Spleen (tissue), 11 donors: ENCODE measurements at regions not wholly inside any gene's neighbourhood (a gene's known extent, or its start where the extent isn't known, plus 50 kb on each side); places are given as distances from the start of the nearest gene placed in this dataset.

Experiments
- DNase-seq: peaks from one replicate; pipeline ENCODE4 v3.0.0-alpha.2; 2020
- H3K27ac ChIP-seq, 8 donors: fragments of 200-600 bp; sonication (generic) in 7 of 8; 1 replicate in 4 of 8; 2 replicates in 4 of 8; pipeline versions ENCODE4 v1.5.0 to v1.8.0; 2016 to 2021; ENCODE audit warnings: inconsistent platforms in 4 of 8, mild to moderate bottlenecking in 4 of 8, moderate library complexity in 1 of 8
- H3K27me3 ChIP-seq, 7 donors: fragments of 200-600 bp; sonication (generic) in 6 of 7; replicated peaks in 1 of 7; 1 replicate in 4 of 7; 2 replicates in 3 of 7; pipeline versions ENCODE4 v1.5.0 to v1.8.0; 2016 to 2021; ENCODE audit warnings: inconsistent platforms in 3 of 7, mild to moderate bottlenecking in 1 of 7
- H3K36me3 ChIP-seq, 6 donors: fragments of 200-600 bp; sonication (generic) in 5 of 6; 1 replicate in 4 of 6; 2 replicates in 2 of 6; pipeline versions ENCODE4 v1.5.0 to v1.8.0; 2016 to 2021; ENCODE audit warnings: inconsistent platforms in 2 of 6
- H3K4me1 ChIP-seq, 6 donors: fragments of 200-600 bp; sonication (generic) in 5 of 6; 1 replicate in 3 of 6; 2 replicates in 3 of 6; pipeline versions ENCODE4 v1.5.0 to v1.8.0; 2016 to 2021; ENCODE audit warnings: inconsistent platforms in 3 of 6
- H3K4me3 ChIP-seq, 8 donors: fragments of 200-600 bp; sonication (generic) in 7 of 8; 1 replicate in 4 of 8; 2 replicates in 4 of 8; pipeline versions ENCODE4 v1.5.0 to v1.8.0; 2016 to 2021; ENCODE audit warnings: inconsistent platforms in 4 of 8, mild to moderate bottlenecking in 4 of 8, moderate library complexity in 2 of 8
- H3K9me3 ChIP-seq, 8 donors: fragments of 200-600 bp; sonication (generic) in 7 of 8; 1 replicate in 4 of 8; 2 replicates in 4 of 8; pipeline versions ENCODE4 v1.5.0 to v1.8.0; 2016 to 2021; ENCODE audit warnings: inconsistent platforms in 4 of 8
- CTCF ChIP-seq, 11 experiments: fragments of 200-600 bp in 7 of 11; fragments of 450-650 bp in 4 of 11; sonication (generic) in 4 of 11; IDR thresholded peaks in 8 of 11; conservative IDR thresholded peaks in 3 of 11; 1 replicate in 7 of 11; 2 replicates in 4 of 11; pipeline versions ENCODE4 v1.4.0 to v1.8.0; 2016 to 2021; ENCODE audit warnings: antibody characterized with exemption in 11 of 11, inconsistent platforms in 4 of 11, mild to moderate bottlenecking in 1 of 11
- POLR2A ChIP-seq, 3 donors: fragments of 450-650 bp; IDR thresholded peaks; one replicate each; pipeline ENCODE4 v1.5.1; 2017; ENCODE audit warnings: antibody characterized with exemption in 3 of 3, mild to moderate bottlenecking in 1 of 3
- POLR2AphosphoS5 ChIP-seq, 3 donors: sonication (generic); formaldehyde crosslinking; IDR thresholded peaks; one replicate each; pipeline ENCODE4 v1.5.1; 2017; ENCODE audit warnings: antibody characterized with exemption in 3 of 3
- WGBS, 5 donors: extraction: QIAGEN DNeasy Blood & Tissue Kit in 3 of 5; methylation state at CpG; one replicate each; pipeline versions ENCODE4 v1.1.5 to v1.1.7; 2013 to 2018; 5-methylcytosine and 5-hydroxymethylcytosine counted together
- intact Hi-C: fragments of 100-400 bp; cut with DNase I; formaldehyde crosslinking; loops from one replicate; pipeline ENCODE4 v1.15.0; 2023; ENCODE audit warnings: low total_unique reads
- donor health status: healthy with polysubstance abuse.
- donor health status: DM: no; HTN: no; CAD: no; lungs with moderate emphysema.
- donor health status: DM: no; HTN: no; CAD: no.
- donor health status: Bipolar disorder and iron deficiency.
- donor health status: healthy.
- donor health status: DM: no; HTN: no; CAD: no.
- donor health status: DM: yes; HTN: yes; CAD: no.

GRCh38 chr1:50305808-50306207 lies 117.4 kb downstream of the DMRTA2 start:
- Histone ChIP-seq H3K36me3 (no peaks in the 10 kb centered on the region), H3K27me3 (peaks cover 0 to 18% (median 0%) of the 10 kb centered on the region in 7 donors), H3K9me3 (no peaks in the 10 kb centered on the region), H3K27ac (no peak overlapping the region), H3K4me1 (no peaks in the 10 kb centered on the region), H3K4me3 (no peak overlapping the region)
- WGBS, 5 donors, result 47 to 86% (median 54%) methylated on average over 1 of the region's 1 CpG
- DNase-seq, result no peak
- no peak for TF ChIP-seq POLR2AphosphoS5 (IDR thresholded peaks at IDR 0.05)
- no peak for TF ChIP-seq CTCF (IDR thresholded peaks at IDR 0.05 in 8 of 11, conservative IDR thresholded peaks at IDR 0.05 in 3 of 11)
- TF ChIP-seq POLR2A (IDR thresholded peaks at IDR 0.05), result no peak
- intact Hi-C loops, result no loop called here

GRCh38 chr1:50300297-50300696 lies 122.9 kb downstream of the DMRTA2 start:
- DNase-seq, result no peak
- Histone ChIP-seq H3K4me1 (no peaks in the 10 kb centered on the region), H3K9me3 (no peaks in the 10 kb centered on the region), H3K27me3 (no peaks in the 10 kb centered on the region), H3K27ac (no peak overlapping the region), H3K4me3 (no peak overlapping the region), H3K36me3 (no peaks in the 10 kb centered on the region)
- 58 to 77% (median 68%) methylated on average over 4 of the region's 4 CpGs for WGBS, 5 donors
- TF ChIP-seq CTCF (IDR thresholded peaks at IDR 0.05 in 8 of 11, conservative IDR thresholded peaks at IDR 0.05 in 3 of 11), result no peak
- no peak for TF ChIP-seq POLR2AphosphoS5 (IDR thresholded peaks at IDR 0.05)
- TF ChIP-seq POLR2A (IDR thresholded peaks at IDR 0.05), result no peak
- intact Hi-C loops, result no loop called here

GRCh38 chr1:50295566-50295965 lies 127.7 kb downstream of the DMRTA2 start:
- DNase-seq, result no peak
- Histone ChIP-seq H3K27me3 (peaks cover 0 to 4% (median 0%) of the 10 kb centered on the region in 7 donors), H3K9me3 (peaks cover 0 to 3% (median 0%) of the 10 kb centered on the region in 8 donors), H3K36me3 (no peaks in the 10 kb centered on the region), H3K4me1 (no peaks in the 10 kb centered on the region), H3K27ac (no peak overlapping the region), H3K4me3 (no peak overlapping the region)
- intact Hi-C loops, result no loop called here
- TF ChIP-seq POLR2AphosphoS5 (IDR thresholded peaks at IDR 0.05) (no peak), CTCF (IDR thresholded peaks at IDR 0.05 in 8 of 11, conservative IDR thresholded peaks at IDR 0.05 in 3 of 11) (no peak)
- WGBS, 5 donors, result 71 to 88% (median 82%) methylated on average over 5 of the region's 5 CpGs

- intact Hi-C loops, result no loop called here
- DNase-seq, result no peak
- H3K9me3 ChIP-seq, result peaks cover 0 to 3% (median 0%) of the 10 kb centered on the region in 8 donors
- H3K4me1 ChIP-seq, result no peaks in the 10 kb centered on the region
- TF ChIP-seq POLR2A (IDR thresholded peaks at IDR 0.05) (no peak), CTCF (IDR thresholded peaks at IDR 0.05 in 8 of 11, conservative IDR thresholded peaks at IDR 0.05 in 3 of 11) (no peak), POLR2AphosphoS5 (IDR thresholded peaks at IDR 0.05) (no peak)
- H3K27ac ChIP-seq, result no peak overlapping the region
- peaks cover 0 to 18% (median 0%) of the 10 kb centered on the region in 7 donors for H3K27me3 ChIP-seq
- H3K4me3 ChIP-seq, result no peak overlapping the region
- H3K36me3 ChIP-seq, result no peaks in the 10 kb centered on the region
- 59 to 80% (median 73%) methylated on average over 5 to 9 of the region's 9 CpGs for WGBS, 5 donors
Observed at GRCh38 chr1:50292276-50292675, 131.0 kb downstream of the DMRTA2 start.
